Ishikawa (cell line): ENCODE measurements at regions not wholly inside any gene's neighbourhood (a gene's known extent, or its start where the extent isn't known, plus 50 kb on each side); places are given as distances from the start of the nearest gene placed in this dataset.

Experiments used
- CEBPB ChIP-seq: IDR thresholded peaks from 2 replicates; pipeline ENCODE4 v1.6.1; 2012
- RAD21 ChIP-seq: IDR thresholded peaks from 2 replicates; pipeline ENCODE4 v1.6.1; 2012; ENCODE audit warnings: low read depth
- YY1 ChIP-seq: IDR thresholded peaks from 2 replicates; pipeline ENCODE4 v1.6.1; 2012; ENCODE audit warnings: low read depth
- TF ChIP-seq, protein P1 (sequence below): IDR thresholded peaks from 2 replicates; pipeline ENCODE4 v1.6.1; 2012; ENCODE audit warnings: low read depth, mild to moderate bottlenecking

DNA sequence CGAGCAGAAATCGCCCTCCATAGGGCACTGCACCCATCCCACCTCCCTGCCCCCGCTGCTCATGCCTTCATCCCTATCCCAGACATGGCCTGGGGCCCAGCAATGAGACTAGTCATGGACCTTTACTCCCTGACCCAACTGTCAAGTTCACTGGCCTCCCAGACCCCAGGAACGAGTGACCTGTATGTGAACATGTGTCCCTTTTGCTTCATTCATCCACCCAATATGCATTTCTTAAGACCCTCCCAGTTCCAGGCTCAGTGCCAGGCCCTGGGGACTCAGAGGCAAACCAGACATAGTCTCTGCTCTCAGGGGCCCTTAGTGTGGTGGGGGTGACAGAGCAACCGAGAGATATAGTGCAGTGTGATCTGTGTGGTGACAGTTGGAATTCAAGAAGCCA is 67.0 kb downstream of the EFNB1 start:
- TF ChIP-seq CEBPB (no peak), RAD21 (no peak), YY1 (no peak)
- TF ChIP-seq, protein P1, sequence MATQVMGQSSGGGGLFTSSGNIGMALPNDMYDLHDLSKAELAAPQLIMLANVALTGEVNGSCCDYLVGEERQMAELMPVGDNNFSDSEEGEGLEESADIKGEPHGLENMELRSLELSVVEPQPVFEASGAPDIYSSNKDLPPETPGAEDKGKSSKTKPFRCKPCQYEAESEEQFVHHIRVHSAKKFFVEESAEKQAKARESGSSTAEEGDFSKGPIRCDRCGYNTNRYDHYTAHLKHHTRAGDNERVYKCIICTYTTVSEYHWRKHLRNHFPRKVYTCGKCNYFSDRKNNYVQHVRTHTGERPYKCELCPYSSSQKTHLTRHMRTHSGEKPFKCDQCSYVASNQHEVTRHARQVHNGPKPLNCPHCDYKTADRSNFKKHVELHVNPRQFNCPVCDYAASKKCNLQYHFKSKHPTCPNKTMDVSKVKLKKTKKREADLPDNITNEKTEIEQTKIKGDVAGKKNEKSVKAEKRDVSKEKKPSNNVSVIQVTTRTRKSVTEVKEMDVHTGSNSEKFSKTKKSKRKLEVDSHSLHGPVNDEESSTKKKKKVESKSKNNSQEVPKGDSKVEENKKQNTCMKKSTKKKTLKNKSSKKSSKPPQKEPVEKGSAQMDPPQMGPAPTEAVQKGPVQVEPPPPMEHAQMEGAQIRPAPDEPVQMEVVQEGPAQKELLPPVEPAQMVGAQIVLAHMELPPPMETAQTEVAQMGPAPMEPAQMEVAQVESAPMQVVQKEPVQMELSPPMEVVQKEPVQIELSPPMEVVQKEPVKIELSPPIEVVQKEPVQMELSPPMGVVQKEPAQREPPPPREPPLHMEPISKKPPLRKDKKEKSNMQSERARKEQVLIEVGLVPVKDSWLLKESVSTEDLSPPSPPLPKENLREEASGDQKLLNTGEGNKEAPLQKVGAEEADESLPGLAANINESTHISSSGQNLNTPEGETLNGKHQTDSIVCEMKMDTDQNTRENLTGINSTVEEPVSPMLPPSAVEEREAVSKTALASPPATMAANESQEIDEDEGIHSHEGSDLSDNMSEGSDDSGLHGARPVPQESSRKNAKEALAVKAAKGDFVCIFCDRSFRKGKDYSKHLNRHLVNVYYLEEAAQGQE = no peak
